DMS79 (cell line): ENCODE measurements at regions not wholly inside any gene's neighbourhood (a gene's known extent, or its start where the extent isn't known, plus 50 kb on each side); places are given as distances from the start of the nearest gene placed in this dataset.

ENCODE experiments used
- DNase-seq: peaks from one replicate; lab custom pipeline; 2025; lab: John Stamatoyannopoulos, UW

- DNase-seq = no peak
Observed at GRCh38 chr11:69413993-69414392, 67.5 kb upstream of the LINC01488 start.

- DNase-seq = no peak
Observed at GRCh38 chr11:69414773-69415187, 66.7 kb upstream of the LINC01488 start.

GRCh38 chr11:69415411-69416142, 65.9 kb upstream of the LINC01488 start:
- no peak for DNase-seq

- no peak for DNase-seq
Observed at GRCh38 chr11:69416143-69416515, 65.3 kb upstream of the LINC01488 start.

- DNase-seq = no peak
Observed at GRCh38 chr11:69416762-69417698, 64.4 kb upstream of the LINC01488 start.

GRCh38 chr11:69417699-69418085, 63.8 kb upstream of the LINC01488 start:
- no peak for DNase-seq

- no peak for DNase-seq
Observed at GRCh38 chr11:69418576-69419296, 62.7 kb upstream of the LINC01488 start.

- no peak for DNase-seq
Observed at GRCh38 chr11:69419662-69420395, 61.6 kb upstream of the LINC01488 start.

- DNase-seq = no peak
Observed at GRCh38 chr11:69422645-69423044, 58.8 kb upstream of the LINC01488 start.

- no peak for DNase-seq
Observed at GRCh38 chr11:69423181-69423580, 58.3 kb upstream of the LINC01488 start.

- DNase-seq = no peak
Observed at GRCh38 chr11:69423611-69424385, 57.7 kb upstream of the LINC01488 start.

GRCh38 chr11:69424748-69425147, 56.7 kb upstream of the LINC01488 start:
- no peak for DNase-seq

- no peak for DNase-seq
Observed at GRCh38 chr11:69425444-69425843, 56.0 kb upstream of the LINC01488 start.

- no peak for DNase-seq
Observed at GRCh38 chr11:69425895-69426544, 55.4 kb upstream of the LINC01488 start.

GRCh38 chr11:69427337-69427736, 54.1 kb upstream of the LINC01488 start:
- DNase-seq = no peak

GRCh38 chr11:69427906-69428880, 53.3 kb upstream of the LINC01488 start:
- no peak for DNase-seq

- no peak for DNase-seq
Observed at GRCh38 chr11:69429716-69430491, 51.6 kb upstream of the LINC01488 start.

GRCh38 chr11:69430566-69430965, 50.9 kb upstream of the LINC01488 start:
- DNase-seq = no peak
